ENCODE measurements at regions not wholly inside any gene's neighbourhood (a gene's known extent, or its start where the extent isn't known, plus 50 kb on each side); places are given as distances from the start of the nearest gene placed in this dataset.

DNA sequence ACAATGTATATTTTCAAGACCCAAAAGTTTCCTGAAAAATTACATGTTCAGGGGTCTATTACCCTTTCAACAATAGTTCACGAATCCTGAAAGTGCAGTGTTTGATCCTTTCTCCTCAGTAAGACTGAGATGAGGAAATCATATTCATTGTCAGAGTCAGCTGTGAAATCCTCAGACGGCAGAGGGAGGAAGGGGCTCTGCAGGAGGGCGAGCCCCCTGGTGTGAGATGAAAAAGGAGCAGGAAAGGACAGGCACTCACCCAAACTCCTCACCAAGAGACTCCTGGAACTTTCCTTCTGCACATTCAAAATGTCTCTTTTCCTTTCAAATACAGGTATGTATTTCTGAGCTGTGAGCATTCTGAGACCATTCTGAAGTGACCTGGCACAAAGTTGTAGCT, 150.3 kb upstream of the HABP2 start:
- TF ChIP-seq, protein P1, sequence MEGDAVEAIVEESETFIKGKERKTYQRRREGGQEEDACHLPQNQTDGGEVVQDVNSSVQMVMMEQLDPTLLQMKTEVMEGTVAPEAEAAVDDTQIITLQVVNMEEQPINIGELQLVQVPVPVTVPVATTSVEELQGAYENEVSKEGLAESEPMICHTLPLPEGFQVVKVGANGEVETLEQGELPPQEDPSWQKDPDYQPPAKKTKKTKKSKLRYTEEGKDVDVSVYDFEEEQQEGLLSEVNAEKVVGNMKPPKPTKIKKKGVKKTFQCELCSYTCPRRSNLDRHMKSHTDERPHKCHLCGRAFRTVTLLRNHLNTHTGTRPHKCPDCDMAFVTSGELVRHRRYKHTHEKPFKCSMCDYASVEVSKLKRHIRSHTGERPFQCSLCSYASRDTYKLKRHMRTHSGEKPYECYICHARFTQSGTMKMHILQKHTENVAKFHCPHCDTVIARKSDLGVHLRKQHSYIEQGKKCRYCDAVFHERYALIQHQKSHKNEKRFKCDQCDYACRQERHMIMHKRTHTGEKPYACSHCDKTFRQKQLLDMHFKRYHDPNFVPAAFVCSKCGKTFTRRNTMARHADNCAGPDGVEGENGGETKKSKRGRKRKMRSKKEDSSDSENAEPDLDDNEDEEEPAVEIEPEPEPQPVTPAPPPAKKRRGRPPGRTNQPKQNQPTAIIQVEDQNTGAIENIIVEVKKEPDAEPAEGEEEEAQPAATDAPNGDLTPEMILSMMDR (IDR thresholded peaks at IDR 0.05): no peak
- TF ChIP-seq EP300 (IDR thresholded peaks at IDR 0.05): no peak
- TF ChIP-seq POLR2A (IDR thresholded peaks at IDR 0.05; ENCODE audit: low read depth): no peak

Measured in esophagus muscularis mucosa (tissue), 4 donors.